GM12891 (cell line): ENCODE measurements at regions not wholly inside any gene's neighbourhood (a gene's known extent, or its start where the extent isn't known, plus 50 kb on each side); places are given as distances from the start of the nearest gene placed in this dataset.
A peak's percentile ranks its signal among the peaks of the same experiment; 100 is the strongest.

Source experiments
- DNase-seq: peaks from one replicate; pipeline ENCODE4 v3.0.0; 2011; ENCODE audit warnings: low spot score; ENCODE audit not compliant: insufficient read length
- FAIRE-seq: peaks from 2 replicates; lab custom pipeline; 2011; peaks lifted over from hg19 to GRCh38; lab: Jason Lieb, UNC
- PAX5 ChIP-seq: IDR thresholded peaks from 2 replicates; pipeline ENCODE4 v1.6.1; 2011; ENCODE audit warnings: low read length, moderate library complexity, mild to moderate bottlenecking; ENCODE audit not compliant: insufficient read depth, severe bottlenecking
- POLR2A ChIP-seq: IDR thresholded peaks from 2 replicates; pipeline ENCODE4 v1.6.1; 2011; ENCODE audit warnings: low read depth, low read length, control low read depth
- POLR2AphosphoS5 ChIP-seq: IDR thresholded peaks from 2 replicates; pipeline ENCODE4 v1.6.1; 2011; ENCODE audit warnings: low read depth, low read length, control low read depth
- POU2F2 ChIP-seq: IDR thresholded peaks from 2 replicates; pipeline ENCODE4 v1.6.1; 2011; ENCODE audit warnings: low read depth, mild to moderate bottlenecking, control low read depth, low read length, moderate library complexity
- SPI1 ChIP-seq: IDR thresholded peaks from 2 replicates; pipeline ENCODE4 v1.6.1; 2011; ENCODE audit warnings: low read depth, low read length, control low read depth
- TAF1 ChIP-seq: IDR thresholded peaks from 2 replicates; pipeline ENCODE4 v1.6.1; 2011; ENCODE audit warnings: low read depth, low read length, control low read depth

DNA sequence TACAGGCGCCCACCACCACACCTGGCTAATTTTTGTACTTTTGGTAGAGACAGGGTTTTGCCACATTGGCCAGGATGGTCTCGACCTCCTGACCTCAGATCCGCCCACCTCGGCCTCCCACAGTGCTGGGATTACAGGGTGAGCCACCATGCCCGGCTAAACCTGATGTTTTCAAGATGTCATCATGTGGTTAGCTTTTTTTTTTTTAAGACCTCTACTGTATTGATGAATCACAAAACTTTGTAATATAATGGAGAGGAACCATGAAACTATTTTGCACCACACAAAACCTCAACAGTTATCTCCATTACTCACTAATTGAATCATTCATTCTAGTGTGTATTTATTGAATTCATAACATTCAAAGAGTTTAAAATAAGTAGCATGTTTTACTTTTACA, 94.7 kb upstream of the NEIL3 start:
- TF ChIP-seq POLR2A (no peak), TAF1 (no peak), POLR2AphosphoS5 (no peak), POU2F2 (no peak), PAX5 (no peak), SPI1 (no peak)
- DNase-seq (no peak), FAIRE-seq (no peak)

DNA sequence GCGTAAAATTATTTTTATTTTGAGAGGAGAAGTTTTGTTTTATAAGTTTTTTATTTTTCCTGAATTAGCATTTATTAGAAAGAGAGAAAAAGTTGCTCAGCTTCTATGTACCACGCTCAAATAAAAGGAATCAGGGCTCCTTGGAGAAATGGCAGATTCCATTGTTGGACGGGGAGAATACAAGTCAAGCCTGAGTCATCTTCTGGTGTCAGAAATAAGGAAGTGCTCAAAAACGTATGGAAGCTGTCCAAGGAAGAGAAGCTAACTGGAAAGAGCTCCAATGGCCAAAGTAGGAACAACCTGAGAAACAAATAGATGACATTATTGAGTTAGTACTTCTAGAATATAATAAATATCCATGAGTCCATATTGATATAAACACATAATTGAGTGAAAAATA, 89.3 kb upstream of the NEIL3 start:
- TF ChIP-seq POU2F2 (no peak), PAX5 (no peak), POLR2A (no peak), POLR2AphosphoS5 (no peak), TAF1 (no peak), SPI1 (no peak)
- FAIRE-seq: no peak
- DNase-seq: no peak

- TF ChIP-seq PAX5 (no peak), SPI1 (no peak)
- DNase-seq (no peak), FAIRE-seq (no peak)
These were observed 86.9 kb upstream of the NEIL3 start for GRCh38 chr4:177222781-177223180.

DNA sequence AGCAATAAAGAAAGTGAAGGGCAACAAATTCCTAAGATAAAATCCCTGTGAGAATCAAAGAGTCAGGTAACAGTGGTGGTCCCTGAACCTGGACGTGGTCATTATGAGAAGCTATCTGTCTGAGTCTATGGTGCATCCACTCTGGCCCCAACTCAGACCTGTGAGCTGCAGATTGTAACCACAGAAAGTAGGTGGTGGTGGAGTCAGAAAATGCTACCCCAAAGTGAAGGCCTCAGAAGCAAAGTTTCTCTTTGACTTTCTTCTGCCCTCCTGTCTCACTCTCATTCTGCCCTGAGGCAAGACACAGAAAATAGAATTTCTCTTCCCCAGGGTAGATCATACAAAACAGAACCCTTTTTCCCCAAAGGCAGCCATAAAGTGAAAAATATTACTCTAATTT, 84.1 kb upstream of the NEIL3 start:
- FAIRE-seq (no peak), DNase-seq (no peak)
- TF ChIP-seq POLR2AphosphoS5: no peak
- TF ChIP-seq SPI1: no peak
- no peak for TF ChIP-seq TAF1
- no peak for TF ChIP-seq POU2F2
- TF ChIP-seq PAX5: no peak
- no peak for TF ChIP-seq POLR2A

GRCh38 chr4:177227636-177228035, 82.0 kb upstream of the NEIL3 start:
- DNase-seq (no peak), FAIRE-seq (no peak)
- TF ChIP-seq POU2F2: no peak

- FAIRE-seq (no peak), DNase-seq (no peak)
- no peak for TF ChIP-seq SPI1
- TF ChIP-seq PAX5: no peak
- no peak for TF ChIP-seq TAF1
- TF ChIP-seq POU2F2: no peak
- no peak for TF ChIP-seq POLR2A
- TF ChIP-seq POLR2AphosphoS5: no peak
These were observed 81.1 kb upstream of the NEIL3 start for GRCh38 chr4:177228599-177228998.

- peak; percentile 10 for DNase-seq
- TF ChIP-seq POLR2AphosphoS5 (no peak), PAX5 (no peak), SPI1 (no peak), TAF1 (no peak)
- FAIRE-seq: no peak
These were observed 80.3 kb upstream of the NEIL3 start for GRCh38 chr4:177229331-177229730.

- DNase-seq: no peak
- no peak for TF ChIP-seq PAX5
- TF ChIP-seq TAF1: no peak
- TF ChIP-seq POU2F2: no peak
- TF ChIP-seq POLR2AphosphoS5: no peak
- TF ChIP-seq POLR2A: no peak
- TF ChIP-seq SPI1: no peak
- no peak for FAIRE-seq
These were observed 77.2 kb upstream of the NEIL3 start for GRCh38 chr4:177232473-177232872.

- TF ChIP-seq SPI1: no peak
- TF ChIP-seq POU2F2: no peak
- TF ChIP-seq PAX5: no peak
- TF ChIP-seq POLR2A: no peak
- TF ChIP-seq POLR2AphosphoS5: no peak
- FAIRE-seq: no peak
- no peak for DNase-seq
These were observed 74.6 kb upstream of the NEIL3 start for GRCh38 chr4:177235026-177235425.

DNA sequence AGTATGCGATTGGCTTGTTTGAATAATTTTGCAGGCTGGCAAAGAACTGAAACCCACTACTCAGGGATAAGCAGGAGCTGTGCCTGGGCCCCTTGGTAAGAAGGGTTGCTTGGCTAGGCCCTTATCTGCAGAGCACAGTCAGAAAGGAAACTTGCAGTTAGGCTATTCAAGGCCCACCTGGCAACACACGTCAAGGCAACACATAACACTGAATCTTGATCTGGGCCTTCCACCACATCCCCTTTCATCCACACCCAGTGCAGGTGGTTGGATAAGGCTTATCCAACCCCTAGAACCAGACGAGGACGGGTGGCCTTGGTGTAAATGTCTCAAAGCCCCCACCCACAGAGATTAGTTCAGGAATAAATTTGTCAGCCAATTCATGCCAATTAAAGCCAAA, 72.8 kb upstream of the NEIL3 start:
- FAIRE-seq: no peak
- TF ChIP-seq TAF1: no peak
- TF ChIP-seq POLR2A: no peak
- TF ChIP-seq SPI1: no peak
- TF ChIP-seq PAX5: no peak
- TF ChIP-seq POU2F2: no peak
- no peak for TF ChIP-seq POLR2AphosphoS5
- no peak for DNase-seq

DNA sequence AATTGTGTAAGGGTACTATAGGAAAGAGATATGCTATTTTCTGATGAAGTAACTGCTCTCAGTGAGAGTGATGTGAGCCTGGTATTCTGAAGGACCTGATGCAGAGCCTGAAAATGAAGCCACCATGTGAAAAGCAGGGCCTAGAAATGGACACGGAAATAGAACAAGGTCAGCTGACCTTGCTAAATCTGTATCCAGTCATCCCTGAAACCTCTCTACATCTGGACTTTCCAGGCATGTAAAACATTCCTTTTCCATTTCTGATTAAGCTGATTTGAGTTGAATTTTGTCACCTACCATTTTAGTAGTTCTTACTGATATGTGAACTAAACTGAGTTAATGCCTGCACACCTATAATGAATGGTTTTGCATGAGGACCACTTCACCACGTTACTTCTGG, 72.4 kb upstream of the NEIL3 start:
- FAIRE-seq (no peak), DNase-seq (no peak)
- TF ChIP-seq SPI1: no peak
- no peak for TF ChIP-seq TAF1
- no peak for TF ChIP-seq POLR2AphosphoS5
- no peak for TF ChIP-seq POLR2A
- TF ChIP-seq POU2F2: no peak
- TF ChIP-seq PAX5: no peak
